GM20000 (cell line): ENCODE measurements at regions not wholly inside any gene's neighbourhood (a gene's known extent, or its start where the extent isn't known, plus 50 kb on each side); places are given as distances from the start of the nearest gene placed in this dataset.

Experiments used
- DNase-seq: peaks from one replicate; pipeline ENCODE4 v3.0.0; 2012; ENCODE audit warnings: low spot score
- CTCF ChIP-seq: IDR thresholded peaks from 2 replicates; pipeline ENCODE4 v1.5.1; 2012; ENCODE audit warnings: mild to moderate bottlenecking, control low read depth; ENCODE audit errors: extremely low read depth, missing control alignments

DNA sequence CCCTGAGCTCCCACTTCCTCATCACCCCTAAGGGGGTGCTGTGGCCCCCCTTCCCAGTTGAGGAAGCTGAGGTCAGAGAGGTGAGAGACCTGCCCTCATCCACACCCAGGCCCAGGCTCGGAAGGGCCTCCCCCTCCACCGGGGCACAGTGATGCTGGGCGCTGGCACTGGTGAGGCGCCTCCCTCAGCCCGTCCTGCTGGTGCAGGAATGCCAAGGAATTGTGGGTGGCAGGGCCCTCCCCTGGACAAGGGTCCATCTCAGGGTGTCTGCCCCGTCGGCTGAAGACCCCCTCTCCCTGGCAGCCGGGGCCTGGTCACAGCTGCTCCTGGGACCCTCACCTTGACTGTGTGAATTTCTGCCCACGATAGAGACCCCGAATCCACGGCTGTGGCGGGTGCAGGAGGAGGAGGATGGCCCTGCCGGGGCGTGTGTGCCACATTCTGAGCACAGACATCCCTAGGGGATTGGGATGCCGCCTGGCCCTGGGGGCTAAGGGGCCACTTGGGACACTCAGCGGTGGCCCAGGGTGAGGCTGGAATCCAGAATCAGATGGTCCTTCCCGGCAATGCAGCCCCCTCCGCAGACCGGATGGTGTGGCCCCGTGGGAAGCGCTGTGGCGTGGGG, 70.2 kb upstream of the GATA5 start:
- no peak for DNase-seq

DNA sequence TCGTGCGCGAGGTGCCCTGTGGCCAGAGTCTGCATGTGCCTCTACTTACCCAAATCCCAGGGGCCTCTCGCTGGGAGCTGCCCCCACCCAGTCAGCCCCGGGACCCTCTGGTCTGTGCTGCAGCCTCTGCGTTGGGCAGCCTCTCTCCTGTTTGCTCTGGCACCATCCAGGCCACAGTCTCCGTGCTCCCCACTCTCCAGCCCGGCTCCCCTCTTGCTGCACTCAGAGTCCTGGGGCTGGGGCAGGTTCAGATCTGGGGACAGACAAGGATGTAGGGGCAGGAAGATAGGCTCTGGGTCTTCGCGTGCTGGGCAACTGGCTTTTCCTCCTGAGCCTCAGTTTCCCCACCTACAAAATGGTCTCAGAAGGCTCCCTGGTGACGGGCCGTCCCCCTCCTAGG, 70.8 kb upstream of the GATA5 start:
- DNase-seq: no peak
- TF ChIP-seq CTCF: no peak

More for the DNA sequence above, 70.2 kb upstream of the GATA5 start:
- TF ChIP-seq CTCF: no peak

GRCh38 chr20:62547364-62547763, 71.6 kb upstream of the GATA5 start:
- no peak for DNase-seq
- TF ChIP-seq CTCF: no peak

DNA sequence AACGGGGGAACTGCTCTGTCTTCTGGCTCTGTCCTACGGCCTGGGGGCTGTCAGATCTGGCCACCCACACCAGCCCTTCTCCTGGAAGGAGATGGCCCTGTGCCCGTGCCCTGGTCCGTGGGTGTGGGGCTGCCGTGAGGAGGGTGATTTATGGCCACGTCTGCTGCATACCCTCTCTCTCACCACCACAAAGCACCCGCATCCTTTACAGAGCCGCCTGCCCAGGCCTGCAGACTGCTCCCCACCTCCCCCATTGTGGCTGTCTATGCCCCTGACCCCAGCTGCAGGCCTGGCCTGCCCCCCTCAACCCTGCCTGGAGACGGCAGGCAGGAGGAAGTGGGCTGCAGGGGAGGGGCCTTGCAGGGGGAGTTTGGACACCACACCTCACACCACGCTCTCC, 72.7 kb upstream of the GATA5 start:
- no peak for TF ChIP-seq CTCF
- no peak for DNase-seq

- no peak for DNase-seq
- no peak for TF ChIP-seq CTCF
Measured at GRCh38 chr20:62549029-62549428, 73.2 kb upstream of the GATA5 start.

GRCh38 chr20:62549499-62550086, 73.8 kb upstream of the GATA5 start:
- DNase-seq: no peak
- TF ChIP-seq CTCF: no peak

DNA sequence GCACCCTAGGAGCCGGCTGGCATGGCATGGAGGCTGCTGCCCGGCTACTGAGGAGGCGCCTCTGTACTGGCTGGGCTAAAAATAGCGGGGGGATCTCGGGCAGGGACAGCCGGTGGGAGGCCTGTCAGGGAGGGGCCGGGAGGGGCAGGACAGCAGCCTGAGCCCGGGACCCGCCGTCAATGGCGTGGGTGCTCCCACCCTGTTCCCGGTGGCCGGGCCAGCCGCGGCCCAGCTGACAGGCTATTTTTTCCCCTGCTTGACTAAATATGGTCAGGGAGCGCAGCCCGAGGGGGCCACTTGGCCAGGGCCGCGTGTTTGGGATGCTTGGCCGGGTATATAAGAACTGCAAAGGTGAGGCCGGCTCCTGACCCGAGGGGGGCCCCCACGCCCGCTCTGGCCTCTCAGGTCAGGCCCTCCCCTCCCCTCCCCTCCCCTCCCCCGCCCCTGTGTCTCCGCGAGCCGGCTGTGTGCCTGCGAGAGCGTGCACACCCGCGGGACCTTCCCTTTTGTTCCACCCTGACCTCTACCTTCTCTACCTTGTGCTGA, 74.4 kb upstream of the GATA5 start:
- no peak for DNase-seq

More for the DNA sequence above, 74.4 kb upstream of the GATA5 start:
- TF ChIP-seq CTCF: no peak
